ENCODE measurements at regions not wholly inside any gene's neighbourhood (a gene's known extent, or its start where the extent isn't known, plus 50 kb on each side); places are given as distances from the start of the nearest gene placed in this dataset.

DNA sequence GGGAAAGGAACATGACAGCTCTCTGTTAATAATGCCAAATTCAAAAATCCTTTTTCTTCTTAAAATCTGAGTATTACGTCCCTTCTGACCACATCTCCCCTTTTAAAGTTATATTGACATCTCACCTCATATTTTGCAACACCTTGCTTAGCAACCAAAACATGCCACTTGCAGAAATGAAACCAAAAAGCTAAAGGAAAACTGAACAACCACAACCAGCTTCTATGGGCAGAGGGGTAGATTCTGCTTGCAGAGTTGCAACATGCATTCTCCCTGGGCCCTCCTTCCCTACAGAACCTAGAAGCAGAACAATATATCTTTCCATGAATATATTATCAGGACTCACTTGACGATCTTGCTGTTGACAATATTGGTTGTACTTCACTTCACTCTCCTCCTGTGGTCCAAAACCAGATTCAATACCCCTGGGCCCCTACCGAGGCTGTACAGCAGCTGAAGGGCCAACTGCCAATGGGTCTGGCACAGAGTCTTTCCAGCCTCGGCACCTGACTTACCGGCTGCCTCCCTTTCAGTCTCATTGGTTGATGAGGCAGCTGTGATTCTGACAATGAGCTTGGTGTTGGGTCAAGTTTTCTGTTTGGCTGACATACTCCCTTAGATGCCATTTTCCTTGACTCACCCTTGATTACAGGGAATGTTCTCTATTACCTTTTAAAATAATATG is 616.6 kb downstream of the ZEB2 start:
- no peaks in the 10 kb centered on the region for H3K36me3 ChIP-seq (ENCODE audit: control insufficient read depth in 4 of 4, insufficient read depth in 3 of 4, low read depth in 1 of 4, low read length in 3 of 4)
- no peaks in the 10 kb centered on the region for H3K4me1 ChIP-seq (ENCODE audit: control insufficient read depth in 4 of 4, insufficient read depth in 4 of 4, low read length in 3 of 4)
- no peak overlapping the region for H3K9ac ChIP-seq (ENCODE audit: low read depth in 1 of 2, low read length in 2 of 2)
- WGBS: 74% methylated on average over 5 of the region's 5 CpGs
- no peaks in the 10 kb centered on the region for H3K27me3 ChIP-seq (ENCODE audit: control insufficient read depth in 4 of 4, insufficient read depth in 4 of 4, low read length in 3 of 4)
- no peak overlapping the region for H3K27ac ChIP-seq (ENCODE audit: low read depth in 1 of 2, low read length in 2 of 2)
- DNase-seq (ENCODE audit: low spot score): no peak
- no peaks in the 10 kb centered on the region for H3K9me3 ChIP-seq (ENCODE audit: control insufficient read depth in 4 of 4, low read length in 3 of 4)
- no peak for TF ChIP-seq RXRA (IDR thresholded peaks at IDR 0.05)
- TF ChIP-seq TAF1 (conservative IDR thresholded peaks at IDR 0.05): no peak
- TF ChIP-seq EGR1 (IDR thresholded peaks at IDR 0.05; ENCODE audit: low read depth in 2 of 2): no peak
- TF ChIP-seq NR2F2 (IDR thresholded peaks at IDR 0.05): no peak
- no peak for TF ChIP-seq RAD21 (IDR thresholded peaks at IDR 0.05)
- TF ChIP-seq, protein P1, sequence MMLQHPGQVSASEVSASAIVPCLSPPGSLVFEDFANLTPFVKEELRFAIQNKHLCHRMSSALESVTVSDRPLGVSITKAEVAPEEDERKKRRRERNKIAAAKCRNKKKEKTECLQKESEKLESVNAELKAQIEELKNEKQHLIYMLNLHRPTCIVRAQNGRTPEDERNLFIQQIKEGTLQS (IDR thresholded peaks at IDR 0.05): no peak
- TF ChIP-seq, protein P2, sequence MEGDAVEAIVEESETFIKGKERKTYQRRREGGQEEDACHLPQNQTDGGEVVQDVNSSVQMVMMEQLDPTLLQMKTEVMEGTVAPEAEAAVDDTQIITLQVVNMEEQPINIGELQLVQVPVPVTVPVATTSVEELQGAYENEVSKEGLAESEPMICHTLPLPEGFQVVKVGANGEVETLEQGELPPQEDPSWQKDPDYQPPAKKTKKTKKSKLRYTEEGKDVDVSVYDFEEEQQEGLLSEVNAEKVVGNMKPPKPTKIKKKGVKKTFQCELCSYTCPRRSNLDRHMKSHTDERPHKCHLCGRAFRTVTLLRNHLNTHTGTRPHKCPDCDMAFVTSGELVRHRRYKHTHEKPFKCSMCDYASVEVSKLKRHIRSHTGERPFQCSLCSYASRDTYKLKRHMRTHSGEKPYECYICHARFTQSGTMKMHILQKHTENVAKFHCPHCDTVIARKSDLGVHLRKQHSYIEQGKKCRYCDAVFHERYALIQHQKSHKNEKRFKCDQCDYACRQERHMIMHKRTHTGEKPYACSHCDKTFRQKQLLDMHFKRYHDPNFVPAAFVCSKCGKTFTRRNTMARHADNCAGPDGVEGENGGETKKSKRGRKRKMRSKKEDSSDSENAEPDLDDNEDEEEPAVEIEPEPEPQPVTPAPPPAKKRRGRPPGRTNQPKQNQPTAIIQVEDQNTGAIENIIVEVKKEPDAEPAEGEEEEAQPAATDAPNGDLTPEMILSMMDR (IDR thresholded peaks at IDR 0.05; ENCODE audit: low read depth, low read length, missing input control): no peak
- no peak for TF ChIP-seq GABPA (IDR thresholded peaks at IDR 0.05 in 1 of 2, conservative IDR thresholded peaks at IDR 0.05 in 1 of 2)
- TF ChIP-seq HNF4G (IDR thresholded peaks at IDR 0.05): no peak
- TF ChIP-seq, protein P3, sequence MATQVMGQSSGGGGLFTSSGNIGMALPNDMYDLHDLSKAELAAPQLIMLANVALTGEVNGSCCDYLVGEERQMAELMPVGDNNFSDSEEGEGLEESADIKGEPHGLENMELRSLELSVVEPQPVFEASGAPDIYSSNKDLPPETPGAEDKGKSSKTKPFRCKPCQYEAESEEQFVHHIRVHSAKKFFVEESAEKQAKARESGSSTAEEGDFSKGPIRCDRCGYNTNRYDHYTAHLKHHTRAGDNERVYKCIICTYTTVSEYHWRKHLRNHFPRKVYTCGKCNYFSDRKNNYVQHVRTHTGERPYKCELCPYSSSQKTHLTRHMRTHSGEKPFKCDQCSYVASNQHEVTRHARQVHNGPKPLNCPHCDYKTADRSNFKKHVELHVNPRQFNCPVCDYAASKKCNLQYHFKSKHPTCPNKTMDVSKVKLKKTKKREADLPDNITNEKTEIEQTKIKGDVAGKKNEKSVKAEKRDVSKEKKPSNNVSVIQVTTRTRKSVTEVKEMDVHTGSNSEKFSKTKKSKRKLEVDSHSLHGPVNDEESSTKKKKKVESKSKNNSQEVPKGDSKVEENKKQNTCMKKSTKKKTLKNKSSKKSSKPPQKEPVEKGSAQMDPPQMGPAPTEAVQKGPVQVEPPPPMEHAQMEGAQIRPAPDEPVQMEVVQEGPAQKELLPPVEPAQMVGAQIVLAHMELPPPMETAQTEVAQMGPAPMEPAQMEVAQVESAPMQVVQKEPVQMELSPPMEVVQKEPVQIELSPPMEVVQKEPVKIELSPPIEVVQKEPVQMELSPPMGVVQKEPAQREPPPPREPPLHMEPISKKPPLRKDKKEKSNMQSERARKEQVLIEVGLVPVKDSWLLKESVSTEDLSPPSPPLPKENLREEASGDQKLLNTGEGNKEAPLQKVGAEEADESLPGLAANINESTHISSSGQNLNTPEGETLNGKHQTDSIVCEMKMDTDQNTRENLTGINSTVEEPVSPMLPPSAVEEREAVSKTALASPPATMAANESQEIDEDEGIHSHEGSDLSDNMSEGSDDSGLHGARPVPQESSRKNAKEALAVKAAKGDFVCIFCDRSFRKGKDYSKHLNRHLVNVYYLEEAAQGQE (IDR thresholded peaks at IDR 0.05): no peak
- TF ChIP-seq FOXA2 (IDR thresholded peaks at IDR 0.05): no peak
- no peak overlapping the region for H3K4me3 ChIP-seq (ENCODE audit: low read depth in 1 of 3, low read length in 3 of 3)

DNA sequence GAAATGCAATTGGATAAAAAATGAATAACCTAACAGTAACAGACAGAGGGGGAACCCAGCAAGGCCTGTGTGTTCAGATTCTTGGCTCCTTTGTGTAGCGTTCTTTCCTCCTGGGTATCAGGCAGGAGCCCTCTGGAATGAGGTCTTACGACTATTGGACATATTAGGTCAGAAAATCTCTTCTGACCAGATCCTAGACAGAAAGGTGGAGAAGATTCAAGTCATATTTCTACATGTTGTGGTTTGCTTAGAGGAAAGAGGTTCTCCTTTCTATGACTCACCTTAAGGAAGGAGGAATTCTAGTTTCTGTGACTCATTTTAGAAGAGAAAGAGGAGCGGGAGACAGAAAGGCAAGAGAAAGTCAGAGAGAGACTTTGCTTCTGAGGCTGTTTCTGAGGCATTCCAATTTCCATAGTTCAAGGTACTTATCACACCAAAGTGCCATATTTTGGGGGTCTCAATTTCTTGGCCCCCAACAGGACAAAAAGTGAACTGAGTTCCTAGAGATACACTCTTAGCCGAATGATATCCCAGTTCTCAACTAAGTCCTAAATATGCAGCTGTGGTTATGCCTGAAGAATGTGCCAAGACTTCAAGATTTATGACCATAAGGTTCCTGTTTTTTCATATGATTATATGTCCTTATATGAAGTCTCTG is 618.6 kb downstream of the ZEB2 start:
- H3K9ac ChIP-seq (ENCODE audit: low read depth in 1 of 2, low read length in 2 of 2): no peak overlapping the region
- no peaks in the 10 kb centered on the region for H3K9me3 ChIP-seq (ENCODE audit: control insufficient read depth in 4 of 4, low read length in 3 of 4)
- no peak overlapping the region for H3K27ac ChIP-seq (ENCODE audit: low read depth in 1 of 2, low read length in 2 of 2)
- no peaks in the 10 kb centered on the region for H3K27me3 ChIP-seq (ENCODE audit: control insufficient read depth in 4 of 4, insufficient read depth in 4 of 4, low read length in 3 of 4)
- no peak overlapping the region for H3K4me3 ChIP-seq (ENCODE audit: low read depth in 1 of 3, low read length in 3 of 3)
- H3K4me1 ChIP-seq (ENCODE audit: control insufficient read depth in 4 of 4, insufficient read depth in 4 of 4, low read length in 3 of 4): no peaks in the 10 kb centered on the region
- no peak for DNase-seq (ENCODE audit: low spot score)
- H3K36me3 ChIP-seq (ENCODE audit: control insufficient read depth in 4 of 4, insufficient read depth in 3 of 4, low read depth in 1 of 4, low read length in 3 of 4): no peaks in the 10 kb centered on the region
- WGBS: 77% methylated on average over 4 of the region's 4 CpGs
- TF ChIP-seq FOXA1 (IDR thresholded peaks at IDR 0.05) (no peak), HNF4A (conservative IDR thresholded peaks at IDR 0.05) (no peak), YY1 (IDR thresholded peaks at IDR 0.05) (no peak), FOXA2 (IDR thresholded peaks at IDR 0.05) (no peak), EGR1 (IDR thresholded peaks at IDR 0.05; ENCODE audit: low read depth in 2 of 2) (no peak), HNF4G (IDR thresholded peaks at IDR 0.05) (no peak), GABPA (IDR thresholded peaks at IDR 0.05 in 1 of 2, conservative IDR thresholded peaks at IDR 0.05 in 1 of 2) (no peak)
- TF ChIP-seq, protein P2 (IDR thresholded peaks at IDR 0.05; ENCODE audit: low read depth, low read length, missing input control): no peak
- TF ChIP-seq, protein P4, sequence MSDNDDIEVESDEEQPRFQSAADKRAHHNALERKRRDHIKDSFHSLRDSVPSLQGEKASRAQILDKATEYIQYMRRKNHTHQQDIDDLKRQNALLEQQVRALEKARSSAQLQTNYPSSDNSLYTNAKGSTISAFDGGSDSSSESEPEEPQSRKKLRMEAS (IDR thresholded peaks at IDR 0.05): no peak
- TF ChIP-seq, protein P3 (IDR thresholded peaks at IDR 0.05): no peak
- TF ChIP-seq, protein P1 (IDR thresholded peaks at IDR 0.05): no peak
